ENCODE measurements at regions not wholly inside any gene's neighbourhood (a gene's known extent, or its start where the extent isn't known, plus 50 kb on each side); places are given as distances from the start of the nearest gene placed in this dataset.

GRCh38 chr11:127252321-127252720, 251.8 kb upstream of the KIRREL3 start:
- Histone ChIP-seq H3K27ac (replicated peaks) (no peak overlapping the region), H3K4me1 (peaks cover 30% of the 10 kb centered on the region), H3K27me3 (ENCODE audit: low read depth) (no peaks in the 10 kb centered on the region), H3K36me3 (no peaks in the 10 kb centered on the region), H3K9me3 (replicated peaks) (no peaks in the 10 kb centered on the region), H3K4me3 (no peak overlapping the region)
- TF ChIP-seq CTCF (IDR thresholded peaks at IDR 0.05; ENCODE audit: borderline replicate concordance) = no peak
- no peak for DNase-seq
- intact Hi-C loops (cut with micrococcal nuclease) = no loop called here

- Histone ChIP-seq H3K36me3 (no peaks in the 10 kb centered on the region), H3K4me3 (no peak overlapping the region), H3K27ac (replicated peaks) (no peak overlapping the region), H3K27me3 (ENCODE audit: low read depth) (peaks cover 11% of the 10 kb centered on the region), H3K9me3 (replicated peaks) (no peaks in the 10 kb centered on the region), H3K4me1 (peaks cover 26% of the 10 kb centered on the region)
- no peak for TF ChIP-seq CTCF (IDR thresholded peaks at IDR 0.05; ENCODE audit: borderline replicate concordance)
- no peak for DNase-seq
- intact Hi-C loops (cut with micrococcal nuclease) = no loop called here
Observed at GRCh38 chr11:127249576-127249975, 249.0 kb upstream of the KIRREL3 start.

- Histone ChIP-seq H3K9me3 (replicated peaks) (no peaks in the 10 kb centered on the region), H3K4me1 (peaks cover 20% of the 10 kb centered on the region), H3K36me3 (no peaks in the 10 kb centered on the region), H3K27me3 (ENCODE audit: low read depth) (peaks cover 20% of the 10 kb centered on the region), H3K27ac (replicated peaks) (no peak overlapping the region), H3K4me3 (no peak overlapping the region)
- no peak for DNase-seq
- TF ChIP-seq CTCF (IDR thresholded peaks at IDR 0.05; ENCODE audit: borderline replicate concordance) = no peak
- intact Hi-C loops (cut with micrococcal nuclease) = no loop called here
Observed at GRCh38 chr11:127248476-127248875, 247.9 kb upstream of the KIRREL3 start.

GRCh38 chr11:127247261-127247851, 246.8 kb upstream of the KIRREL3 start:
- Histone ChIP-seq H3K4me3 (no peak overlapping the region), H3K4me1 (peaks cover 9% of the 10 kb centered on the region), H3K27ac (replicated peaks) (no peak overlapping the region), H3K36me3 (no peaks in the 10 kb centered on the region), H3K27me3 (ENCODE audit: low read depth) (peaks cover 32% of the 10 kb centered on the region), H3K9me3 (replicated peaks) (no peaks in the 10 kb centered on the region)
- intact Hi-C loops (cut with micrococcal nuclease) = no loop called here
- no peak for TF ChIP-seq CTCF (IDR thresholded peaks at IDR 0.05; ENCODE audit: borderline replicate concordance)
- DNase-seq = no peak

GRCh38 chr11:127242676-127243075, 242.1 kb upstream of the KIRREL3 start:
- no peak overlapping the region for H3K4me3 ChIP-seq
- H3K36me3 ChIP-seq = no peaks in the 10 kb centered on the region
- H3K4me1 ChIP-seq = no peaks in the 10 kb centered on the region
- H3K27ac ChIP-seq (replicated peaks) = no peak overlapping the region
- intact Hi-C loops (cut with micrococcal nuclease) = no loop called here
- peaks cover 45% of the 10 kb centered on the region for H3K27me3 ChIP-seq (ENCODE audit: low read depth)
- no peaks in the 10 kb centered on the region for H3K9me3 ChIP-seq (replicated peaks)
- no peak for DNase-seq
- no peak for TF ChIP-seq CTCF (IDR thresholded peaks at IDR 0.05; ENCODE audit: borderline replicate concordance)

All from left ventricle myocardium inferior (tissue), 1 donor.